T-helper 1 cell treated with Interleukin-12 subunit alpha and Interleukin-12 subunit beta and Interleukin-4 antibody, amounts not matched to agents 30 μg/mL and 1 μg/mL, for 36 hours (primary cell): ENCODE measurements at regions not wholly inside any gene's neighbourhood (a gene's known extent, or its start where the extent isn't known, plus 50 kb on each side); places are given as distances from the start of the nearest gene placed in this dataset.
"Not testable (repeated sequence)": the region's sequence is repeated elsewhere in the genome, so short reads cannot be mapped to it uniquely, and the experiment has no call there.

Source experiments
- H3K27ac Mint-ChIP-seq: one replicate; pipeline ENCODE4 v1.8.0; 2021; ENCODE audit warnings: mild to moderate bottlenecking, mixed read lengths
- H3K27me3 Mint-ChIP-seq: one replicate; pipeline ENCODE4 v1.8.0; 2021; ENCODE audit warnings: low read depth, mixed read lengths
- H3K36me3 Mint-ChIP-seq: one replicate; pipeline ENCODE4 v1.8.0; 2021; ENCODE audit warnings: low read depth, mixed read lengths
- H3K4me1 Mint-ChIP-seq: one replicate; pipeline ENCODE4 v1.8.0; 2021; ENCODE audit warnings: low read depth, mixed read lengths
- H3K4me3 Mint-ChIP-seq: one replicate; pipeline ENCODE4 v1.8.0; 2021; ENCODE audit warnings: mild to moderate bottlenecking, moderate library complexity, mixed read lengths
- H3K9me3 Mint-ChIP-seq: one replicate; pipeline ENCODE4 v1.8.0; 2021; ENCODE audit warnings: mixed read lengths

- H3K36me3 Mint-ChIP-seq, result no peaks in the 10 kb centered on the region
- H3K4me1 Mint-ChIP-seq, result no peaks in the 10 kb centered on the region
- H3K27me3 Mint-ChIP-seq, result no peaks in the 10 kb centered on the region
- no peak overlapping the region for H3K4me3 Mint-ChIP-seq
- no peak overlapping the region for H3K27ac Mint-ChIP-seq
- no peaks in the 10 kb centered on the region for H3K9me3 Mint-ChIP-seq
Measured at GRCh38 chr2:118580651-118581050, 266.8 kb downstream of the EN1 start.

DNA sequence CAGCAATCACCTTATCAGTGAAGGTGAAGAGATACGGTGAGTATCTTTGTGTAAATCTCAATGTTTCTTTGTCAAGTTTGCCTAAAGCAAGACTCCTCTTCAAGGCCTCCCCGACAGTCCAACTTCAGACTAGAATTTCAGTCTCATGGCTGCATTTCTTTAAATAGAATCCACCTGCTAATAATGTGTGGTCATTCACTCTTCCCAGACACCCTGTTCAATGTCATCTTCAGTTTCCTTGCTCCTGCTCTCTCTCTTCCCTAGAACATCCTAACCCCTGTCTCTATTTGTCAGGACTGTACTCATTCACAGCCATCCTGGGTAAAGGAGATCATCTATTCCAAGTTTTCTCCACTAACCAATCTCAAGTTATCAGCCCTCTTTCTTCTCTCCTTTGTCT, 267.3 kb downstream of the EN1 start:
- Mint-ChIP-seq H3K4me1 (no peaks in the 10 kb centered on the region), H3K27me3 (no peaks in the 10 kb centered on the region), H3K4me3 (no peak overlapping the region), H3K27ac (no peak overlapping the region), H3K9me3 (no peaks in the 10 kb centered on the region), H3K36me3 (no peaks in the 10 kb centered on the region)

DNA sequence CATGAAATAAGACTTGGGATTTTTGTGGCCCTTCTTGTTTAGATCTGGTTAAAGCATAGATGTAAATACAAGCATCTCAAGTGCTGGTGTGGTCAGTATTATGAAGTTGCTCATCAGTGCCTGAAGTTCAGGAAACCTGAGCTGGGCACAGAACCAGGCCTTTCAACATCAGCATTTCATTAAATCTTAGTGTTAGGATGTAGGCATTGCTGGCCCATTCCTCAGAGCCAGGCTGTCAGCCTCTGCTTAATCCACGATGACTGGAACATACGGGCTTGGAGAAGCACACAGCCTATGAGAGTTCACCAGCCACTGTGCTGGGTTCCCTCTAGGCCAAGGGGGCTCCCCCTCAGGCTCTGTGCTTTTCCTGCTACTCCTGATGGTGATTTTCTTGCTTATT, 270.2 kb downstream of the EN1 start:
- H3K9me3 Mint-ChIP-seq, result no peaks in the 10 kb centered on the region
- H3K36me3 Mint-ChIP-seq, result no peaks in the 10 kb centered on the region
- no peaks in the 10 kb centered on the region for H3K4me1 Mint-ChIP-seq
- H3K4me3 Mint-ChIP-seq, result no peak overlapping the region
- H3K27ac Mint-ChIP-seq, result no peak overlapping the region
- H3K27me3 Mint-ChIP-seq, result no peaks in the 10 kb centered on the region

DNA sequence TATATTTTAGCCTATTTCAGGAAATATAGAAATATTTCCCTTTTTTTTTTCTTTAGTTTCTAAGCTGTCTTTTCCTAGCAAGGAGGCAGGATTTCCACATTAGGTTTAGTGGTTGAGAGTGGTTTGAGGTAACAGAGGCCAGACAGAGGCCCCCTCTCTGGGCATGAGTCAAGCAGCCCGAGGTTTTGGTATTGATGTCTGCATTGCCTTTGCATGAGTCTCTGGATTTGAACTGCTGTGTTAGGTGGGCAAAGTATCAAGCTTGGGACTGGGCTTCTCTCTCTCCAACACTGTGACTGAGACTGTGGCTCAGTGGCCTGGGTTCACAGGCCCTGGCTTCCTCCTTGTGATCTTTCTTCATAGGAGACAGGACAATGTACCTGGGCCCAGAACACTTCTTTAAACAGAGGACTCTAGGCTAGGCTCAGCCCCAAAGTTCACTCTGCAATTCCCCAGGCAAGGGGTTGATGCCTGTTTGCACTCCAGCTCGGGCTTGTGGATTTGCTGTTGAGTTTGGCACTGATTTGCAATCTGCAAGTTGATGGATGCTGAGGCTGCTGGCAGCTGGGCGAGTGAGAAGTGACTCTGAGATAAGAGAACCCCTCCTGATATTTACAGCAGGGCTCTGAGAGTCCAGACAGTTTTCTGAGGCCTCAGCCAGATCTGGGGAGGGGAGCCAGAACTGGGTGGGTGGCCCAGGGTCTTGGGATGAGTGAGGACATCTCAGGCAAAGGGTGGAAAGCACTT, 271.2 kb downstream of the EN1 start:
- no peaks in the 10 kb centered on the region for H3K36me3 Mint-ChIP-seq
- no peaks in the 10 kb centered on the region for H3K4me1 Mint-ChIP-seq
- no peak overlapping the region for H3K27ac Mint-ChIP-seq
- H3K9me3 Mint-ChIP-seq, result no peaks in the 10 kb centered on the region
- H3K27me3 Mint-ChIP-seq, result no peaks in the 10 kb centered on the region
- H3K4me3 Mint-ChIP-seq, result no peak overlapping the region

DNA sequence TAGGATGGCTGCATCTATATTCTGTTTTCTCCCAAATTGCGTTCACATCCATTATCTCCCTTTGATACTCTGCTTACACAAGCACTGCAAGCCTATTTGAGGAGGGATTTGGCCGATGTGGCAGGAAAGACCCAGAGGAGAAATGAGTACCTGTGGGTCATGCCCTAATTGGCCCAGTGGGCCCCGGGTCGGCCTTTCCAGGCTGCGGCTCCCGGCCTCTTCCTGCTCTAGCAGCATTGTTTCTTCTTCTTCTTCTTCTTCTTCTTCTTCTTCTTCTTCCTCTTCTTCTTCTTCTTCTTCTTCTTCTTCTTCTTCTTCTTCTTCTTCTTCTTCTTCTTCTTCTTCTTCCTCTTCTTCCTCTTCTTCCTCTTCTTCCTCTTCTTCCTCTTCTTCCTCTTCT, 275.1 kb downstream of the EN1 start:
- not testable (repeated sequence) for H3K27ac Mint-ChIP-seq, H3K4me1 Mint-ChIP-seq, H3K4me3 Mint-ChIP-seq, H3K27me3 Mint-ChIP-seq, H3K36me3 Mint-ChIP-seq, H3K9me3 Mint-ChIP-seq

DNA sequence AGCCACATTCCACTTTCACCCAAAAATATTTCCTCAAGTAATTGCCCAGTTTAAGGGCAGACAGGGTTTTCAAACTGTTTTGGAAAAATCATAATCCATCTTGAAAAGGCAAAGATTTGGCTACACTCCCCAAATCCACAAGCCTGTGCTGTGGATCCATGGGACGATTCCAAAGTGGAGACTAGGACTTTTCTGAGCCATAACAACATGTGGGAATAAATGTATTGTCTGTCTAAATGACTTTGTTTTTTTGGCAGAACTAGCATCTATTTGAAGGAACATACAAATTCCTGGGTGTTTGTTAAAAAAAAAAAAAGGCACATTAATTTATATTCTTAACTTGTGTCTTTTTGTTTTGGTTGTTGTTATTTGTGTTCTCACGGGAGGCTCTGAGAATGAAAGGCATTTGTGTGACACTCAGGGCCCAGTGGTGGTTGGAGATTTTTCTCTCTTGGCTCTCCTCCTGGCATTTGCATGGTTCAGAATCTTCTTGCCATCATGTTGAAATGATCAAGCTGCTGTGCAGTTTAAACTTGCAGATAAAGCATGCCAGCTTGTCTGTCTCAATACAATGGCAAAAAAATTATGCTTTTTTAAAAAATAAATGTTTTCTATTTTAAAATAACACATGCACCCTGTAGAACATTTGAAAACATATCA, 277.4 kb downstream of the EN1 start:
- no peak overlapping the region for H3K4me3 Mint-ChIP-seq
- no peaks in the 10 kb centered on the region for H3K9me3 Mint-ChIP-seq
- no peaks in the 10 kb centered on the region for H3K36me3 Mint-ChIP-seq
- no peaks in the 10 kb centered on the region for H3K27me3 Mint-ChIP-seq
- no peak overlapping the region for H3K27ac Mint-ChIP-seq
- H3K4me1 Mint-ChIP-seq, result no peaks in the 10 kb centered on the region

DNA sequence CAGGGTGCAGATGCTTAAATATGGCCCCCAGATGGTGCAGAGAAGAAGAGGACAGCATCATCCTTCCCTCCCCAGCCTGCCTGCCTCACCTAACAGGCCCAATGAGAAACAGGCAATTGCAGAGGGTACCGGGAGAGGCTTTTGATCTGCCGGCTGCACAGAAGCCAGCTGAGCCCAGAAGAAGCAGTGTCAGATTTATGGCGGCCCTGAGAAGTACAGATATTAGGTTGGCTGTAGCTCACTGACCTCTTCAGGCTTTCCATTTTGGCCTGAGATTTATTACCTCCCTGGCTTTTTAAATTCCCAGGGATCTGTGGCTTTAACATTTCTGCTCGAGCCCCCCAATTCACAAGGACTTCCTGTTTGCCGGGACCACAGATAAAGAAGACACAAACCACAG, 278.7 kb downstream of the EN1 start:
- Mint-ChIP-seq H3K27ac (no peak overlapping the region), H3K4me1 (no peaks in the 10 kb centered on the region), H3K36me3 (no peaks in the 10 kb centered on the region), H3K27me3 (no peaks in the 10 kb centered on the region), H3K9me3 (no peaks in the 10 kb centered on the region), H3K4me3 (no peak overlapping the region)

GRCh38 chr2:118565786-118566540, 281.5 kb downstream of the EN1 start:
- Mint-ChIP-seq H3K36me3 (no peaks in the 10 kb centered on the region), H3K9me3 (no peaks in the 10 kb centered on the region), H3K4me1 (no peaks in the 10 kb centered on the region), H3K4me3 (no peak overlapping the region), H3K27ac (no peak overlapping the region), H3K27me3 (no peaks in the 10 kb centered on the region)

- Mint-ChIP-seq H3K27ac (no peak overlapping the region), H3K9me3 (no peaks in the 10 kb centered on the region), H3K4me3 (no peak overlapping the region), H3K27me3 (no peaks in the 10 kb centered on the region), H3K36me3 (no peaks in the 10 kb centered on the region), H3K4me1 (no peaks in the 10 kb centered on the region)
Measured at GRCh38 chr2:118565301-118565700, 282.1 kb downstream of the EN1 start.

DNA sequence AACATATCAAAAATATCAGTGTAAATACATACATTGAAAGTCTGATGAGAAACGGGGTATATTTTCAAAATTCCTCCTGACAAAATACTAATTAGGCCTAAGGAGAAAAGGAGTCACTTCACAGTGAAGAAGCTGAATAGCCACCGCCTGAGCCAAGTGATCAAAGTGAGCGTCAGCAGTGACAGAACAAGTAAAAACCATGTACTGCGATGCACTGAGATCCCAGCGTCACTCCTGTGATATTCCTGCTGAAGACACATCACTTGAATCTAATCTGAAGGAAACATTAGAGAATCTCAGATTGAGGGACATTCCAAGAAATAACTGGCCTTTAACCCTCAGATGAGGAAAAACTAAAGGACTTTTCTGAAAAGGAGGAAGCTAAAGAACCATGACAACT, 285.3 kb downstream of the EN1 start:
- no peaks in the 10 kb centered on the region for H3K9me3 Mint-ChIP-seq
- H3K27ac Mint-ChIP-seq, result no peak overlapping the region
- no peaks in the 10 kb centered on the region for H3K27me3 Mint-ChIP-seq
- H3K4me1 Mint-ChIP-seq, result no peaks in the 10 kb centered on the region
- H3K4me3 Mint-ChIP-seq, result no peak overlapping the region
- no peaks in the 10 kb centered on the region for H3K36me3 Mint-ChIP-seq

- Mint-ChIP-seq H3K4me3 (no peak overlapping the region), H3K4me1 (no peaks in the 10 kb centered on the region)
Measured at GRCh38 chr2:118558846-118559245, 288.6 kb downstream of the EN1 start.

GRCh38 chr2:118557791-118558190, 289.7 kb downstream of the EN1 start:
- Mint-ChIP-seq H3K4me3 (no peak overlapping the region), H3K27ac (no peak overlapping the region), H3K9me3 (no peaks in the 10 kb centered on the region), H3K36me3 (no peaks in the 10 kb centered on the region), H3K4me1 (no peaks in the 10 kb centered on the region), H3K27me3 (no peaks in the 10 kb centered on the region)

More at GRCh38 chr2:118558846-118559245, 288.6 kb downstream of the EN1 start:
- Mint-ChIP-seq H3K36me3 (no peaks in the 10 kb centered on the region), H3K9me3 (no peaks in the 10 kb centered on the region), H3K27ac (no peak overlapping the region), H3K27me3 (no peaks in the 10 kb centered on the region)

DNA sequence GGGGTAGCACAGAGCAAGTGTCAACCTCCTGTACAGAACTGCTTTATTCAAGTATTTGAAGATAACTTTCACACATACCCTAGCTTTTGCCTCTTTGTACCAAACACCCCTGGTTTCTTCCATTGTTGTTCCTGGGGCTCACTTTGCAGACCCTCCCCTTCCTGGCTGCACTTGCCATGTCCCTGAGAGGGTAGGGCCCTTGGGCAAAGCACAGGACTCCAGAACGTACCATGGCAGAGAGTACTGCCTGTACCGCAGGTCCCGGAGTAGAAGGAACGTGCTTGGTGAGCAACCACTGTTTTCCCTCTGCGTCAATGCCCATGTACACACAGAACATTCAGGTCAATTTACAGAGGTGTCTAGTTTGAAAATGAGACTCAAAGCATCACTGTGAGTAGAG, 290.4 kb downstream of the EN1 start:
- Mint-ChIP-seq H3K4me3 (no peak overlapping the region), H3K27ac (no peak overlapping the region), H3K9me3 (no peaks in the 10 kb centered on the region), H3K27me3 (no peaks in the 10 kb centered on the region), H3K36me3 (no peaks in the 10 kb centered on the region), H3K4me1 (no peaks in the 10 kb centered on the region)

GRCh38 chr2:118554616-118555015, 292.8 kb downstream of the EN1 start:
- H3K27ac Mint-ChIP-seq, result no peak overlapping the region
- H3K36me3 Mint-ChIP-seq, result no peaks in the 10 kb centered on the region
- H3K4me3 Mint-ChIP-seq, result no peak overlapping the region
- no peaks in the 10 kb centered on the region for H3K4me1 Mint-ChIP-seq
- no peaks in the 10 kb centered on the region for H3K27me3 Mint-ChIP-seq
- H3K9me3 Mint-ChIP-seq, result no peaks in the 10 kb centered on the region

DNA sequence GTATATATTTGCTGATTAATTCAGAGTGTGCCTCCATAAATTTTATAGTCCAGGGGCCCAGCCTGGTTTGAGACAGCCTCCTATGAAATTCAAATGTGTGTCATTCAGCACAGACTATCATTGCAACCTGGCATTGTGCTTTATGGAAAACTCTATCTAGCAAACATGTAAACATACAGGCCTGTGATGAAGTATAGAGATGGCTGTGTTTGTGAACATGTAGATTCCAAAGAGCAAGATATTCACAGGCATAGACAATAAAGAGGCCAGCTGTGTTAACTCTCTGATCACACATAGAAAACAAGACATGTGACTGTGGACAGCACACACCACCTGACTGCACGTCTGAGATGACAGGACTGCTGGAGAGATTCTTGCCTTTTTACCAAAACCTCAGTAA, 297.9 kb downstream of the EN1 start:
- H3K9me3 Mint-ChIP-seq, result no peaks in the 10 kb centered on the region
- H3K27ac Mint-ChIP-seq, result no peak overlapping the region
- no peaks in the 10 kb centered on the region for H3K36me3 Mint-ChIP-seq
- H3K4me1 Mint-ChIP-seq, result no peaks in the 10 kb centered on the region
- no peaks in the 10 kb centered on the region for H3K27me3 Mint-ChIP-seq
- no peak overlapping the region for H3K4me3 Mint-ChIP-seq
